ENCODE measurements at regions not wholly inside any gene's neighbourhood (a gene's known extent, or its start where the extent isn't known, plus 50 kb on each side); places are given as distances from the start of the nearest gene placed in this dataset.

DNA sequence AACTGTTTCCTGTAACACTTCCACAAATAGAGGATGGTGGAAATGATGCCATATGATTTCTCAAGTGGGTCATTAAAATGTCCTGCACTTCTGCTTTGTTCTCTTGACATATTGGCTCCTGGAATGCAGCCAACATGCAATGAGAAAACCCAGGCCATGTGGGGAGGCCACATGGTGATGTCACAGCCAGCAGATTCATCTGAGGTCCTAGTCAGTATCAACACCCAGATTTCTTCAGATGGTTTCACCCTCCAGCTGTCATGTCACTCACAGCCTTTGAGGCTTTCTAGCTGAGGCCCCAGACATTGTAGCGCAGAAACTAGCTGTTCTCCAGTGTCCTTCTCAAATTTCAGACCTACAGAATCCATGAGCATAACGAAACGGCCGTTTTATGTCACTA is 102.3 kb upstream of the NUPR2 start:
- POLR2A ChIA-PET = no interaction called here
- DNase-seq (ENCODE audit: low spot score) (no peak), ATAC-seq (no peak)
- Mint-ChIP-seq H3K27me3 (ENCODE audit: low read depth) (peaks cover 13% of the 10 kb centered on the region), H3K27ac (no peak overlapping the region), H3K4me1 (no peaks in the 10 kb centered on the region), H3K36me3 (peaks cover 76% of the 10 kb centered on the region), H3K4me3 (no peak overlapping the region), H3K9me3 (peaks cover 80% of the 10 kb centered on the region)
- TF ChIP-seq HMGA2 (CRISPR knock-in tag; IDR thresholded peaks at IDR 0.05) (no peak), ATF2 (CRISPR knock-in tag; IDR thresholded peaks at IDR 0.05; ENCODE audit: borderline replicate concordance, low read depth) (no peak), E2F4 (CRISPR knock-in tag; IDR thresholded peaks at IDR 0.05; ENCODE audit: borderline replicate concordance, low read depth) (no peak), RELA (CRISPR knock-in tag; IDR thresholded peaks at IDR 0.05; ENCODE audit: borderline replicate concordance) (no peak), ELF4 (CRISPR knock-in tag; IDR thresholded peaks at IDR 0.05; ENCODE audit: low read depth) (no peak), IRF1 (CRISPR knock-in tag; IDR thresholded peaks at IDR 0.05) (no peak), JUN (CRISPR knock-in tag; IDR thresholded peaks at IDR 0.05) (no peak), NR2C2 (CRISPR knock-in tag; IDR thresholded peaks at IDR 0.05) (no peak), FOXJ3 (CRISPR knock-in tag; IDR thresholded peaks at IDR 0.05; ENCODE audit: borderline replicate concordance) (no peak), MYBL2 (CRISPR knock-in tag; IDR thresholded peaks at IDR 0.05) (no peak)
- TF ChIP-seq, protein P1, sequence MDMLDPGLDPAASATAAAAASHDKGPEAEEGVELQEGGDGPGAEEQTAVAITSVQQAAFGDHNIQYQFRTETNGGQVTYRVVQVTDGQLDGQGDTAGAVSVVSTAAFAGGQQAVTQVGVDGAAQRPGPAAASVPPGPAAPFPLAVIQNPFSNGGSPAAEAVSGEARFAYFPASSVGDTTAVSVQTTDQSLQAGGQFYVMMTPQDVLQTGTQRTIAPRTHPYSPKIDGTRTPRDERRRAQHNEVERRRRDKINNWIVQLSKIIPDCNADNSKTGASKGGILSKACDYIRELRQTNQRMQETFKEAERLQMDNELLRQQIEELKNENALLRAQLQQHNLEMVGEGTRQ (CRISPR knock-in tag; IDR thresholded peaks at IDR 0.05) = no peak
- TF ChIP-seq, protein P2, sequence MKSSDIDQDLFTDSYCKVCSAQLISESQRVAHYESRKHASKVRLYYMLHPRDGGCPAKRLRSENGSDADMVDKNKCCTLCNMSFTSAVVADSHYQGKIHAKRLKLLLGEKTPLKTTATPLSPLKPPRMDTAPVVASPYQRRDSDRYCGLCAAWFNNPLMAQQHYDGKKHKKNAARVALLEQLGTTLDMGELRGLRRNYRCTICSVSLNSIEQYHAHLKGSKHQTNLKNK (CRISPR knock-in tag; IDR thresholded peaks at IDR 0.05) = no peak
- TF ChIP-seq, protein P3, sequence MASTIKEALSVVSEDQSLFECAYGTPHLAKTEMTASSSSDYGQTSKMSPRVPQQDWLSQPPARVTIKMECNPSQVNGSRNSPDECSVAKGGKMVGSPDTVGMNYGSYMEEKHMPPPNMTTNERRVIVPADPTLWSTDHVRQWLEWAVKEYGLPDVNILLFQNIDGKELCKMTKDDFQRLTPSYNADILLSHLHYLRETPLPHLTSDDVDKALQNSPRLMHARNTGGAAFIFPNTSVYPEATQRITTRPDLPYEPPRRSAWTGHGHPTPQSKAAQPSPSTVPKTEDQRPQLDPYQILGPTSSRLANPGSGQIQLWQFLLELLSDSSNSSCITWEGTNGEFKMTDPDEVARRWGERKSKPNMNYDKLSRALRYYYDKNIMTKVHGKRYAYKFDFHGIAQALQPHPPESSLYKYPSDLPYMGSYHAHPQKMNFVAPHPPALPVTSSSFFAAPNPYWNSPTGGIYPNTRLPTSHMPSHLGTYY (CRISPR knock-in tag; IDR thresholded peaks at IDR 0.05) = no peak
- CTCF ChIA-PET = no interaction called here

DNA sequence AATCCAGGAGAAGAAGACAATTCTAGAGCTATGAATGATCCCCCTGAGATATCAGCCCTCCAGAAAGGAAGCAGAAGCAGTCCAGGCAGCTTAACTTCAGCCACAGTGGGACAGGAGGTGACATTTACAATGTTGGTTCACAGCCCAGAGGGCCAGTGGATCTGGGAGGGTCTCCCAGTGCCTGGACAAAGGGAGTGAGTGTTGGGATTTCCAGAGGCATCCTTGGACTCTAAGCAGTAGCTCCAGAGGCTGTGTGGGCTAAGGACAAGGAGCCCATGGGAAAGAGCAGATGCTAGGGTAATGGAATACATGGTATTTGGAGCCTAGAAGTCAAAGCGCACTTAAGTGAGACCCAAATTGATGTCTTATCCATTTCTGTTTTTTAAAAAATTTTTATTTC is 97.4 kb upstream of the NUPR2 start:
- TF ChIP-seq GTF2I (CRISPR knock-in tag; conservative IDR thresholded peaks at IDR 0.05) (no peak), CREB1 (CRISPR knock-in tag; IDR thresholded peaks at IDR 0.05) (no peak), ZNF232 (CRISPR knock-in tag; IDR thresholded peaks at IDR 0.05) (no peak), NR1H2 (CRISPR knock-in tag; IDR thresholded peaks at IDR 0.05) (no peak), RORB (CRISPR knock-in tag; IDR thresholded peaks at IDR 0.05) (no peak), FOXP1 (CRISPR knock-in tag; IDR thresholded peaks at IDR 0.05; ENCODE audit: borderline replicate concordance) (no peak), SP1 (CRISPR knock-in tag; conservative IDR thresholded peaks at IDR 0.05) (no peak), CREM (CRISPR knock-in tag; IDR thresholded peaks at IDR 0.05) (no peak)
- TF ChIP-seq, protein P4, sequence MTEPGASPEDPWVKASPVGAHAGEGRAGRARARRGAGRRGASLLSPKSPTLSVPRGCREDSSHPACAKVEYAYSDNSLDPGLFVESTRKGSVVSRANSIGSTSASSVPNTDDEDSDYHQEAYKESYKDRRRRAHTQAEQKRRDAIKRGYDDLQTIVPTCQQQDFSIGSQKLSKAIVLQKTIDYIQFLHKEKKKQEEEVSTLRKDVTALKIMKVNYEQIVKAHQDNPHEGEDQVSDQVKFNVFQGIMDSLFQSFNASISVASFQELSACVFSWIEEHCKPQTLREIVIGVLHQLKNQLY (CRISPR knock-in tag; IDR thresholded peaks at IDR 0.05) = no peak
- TF ChIP-seq, protein P1 (CRISPR knock-in tag; IDR thresholded peaks at IDR 0.05) = no peak
- TF ChIP-seq, protein P5, sequence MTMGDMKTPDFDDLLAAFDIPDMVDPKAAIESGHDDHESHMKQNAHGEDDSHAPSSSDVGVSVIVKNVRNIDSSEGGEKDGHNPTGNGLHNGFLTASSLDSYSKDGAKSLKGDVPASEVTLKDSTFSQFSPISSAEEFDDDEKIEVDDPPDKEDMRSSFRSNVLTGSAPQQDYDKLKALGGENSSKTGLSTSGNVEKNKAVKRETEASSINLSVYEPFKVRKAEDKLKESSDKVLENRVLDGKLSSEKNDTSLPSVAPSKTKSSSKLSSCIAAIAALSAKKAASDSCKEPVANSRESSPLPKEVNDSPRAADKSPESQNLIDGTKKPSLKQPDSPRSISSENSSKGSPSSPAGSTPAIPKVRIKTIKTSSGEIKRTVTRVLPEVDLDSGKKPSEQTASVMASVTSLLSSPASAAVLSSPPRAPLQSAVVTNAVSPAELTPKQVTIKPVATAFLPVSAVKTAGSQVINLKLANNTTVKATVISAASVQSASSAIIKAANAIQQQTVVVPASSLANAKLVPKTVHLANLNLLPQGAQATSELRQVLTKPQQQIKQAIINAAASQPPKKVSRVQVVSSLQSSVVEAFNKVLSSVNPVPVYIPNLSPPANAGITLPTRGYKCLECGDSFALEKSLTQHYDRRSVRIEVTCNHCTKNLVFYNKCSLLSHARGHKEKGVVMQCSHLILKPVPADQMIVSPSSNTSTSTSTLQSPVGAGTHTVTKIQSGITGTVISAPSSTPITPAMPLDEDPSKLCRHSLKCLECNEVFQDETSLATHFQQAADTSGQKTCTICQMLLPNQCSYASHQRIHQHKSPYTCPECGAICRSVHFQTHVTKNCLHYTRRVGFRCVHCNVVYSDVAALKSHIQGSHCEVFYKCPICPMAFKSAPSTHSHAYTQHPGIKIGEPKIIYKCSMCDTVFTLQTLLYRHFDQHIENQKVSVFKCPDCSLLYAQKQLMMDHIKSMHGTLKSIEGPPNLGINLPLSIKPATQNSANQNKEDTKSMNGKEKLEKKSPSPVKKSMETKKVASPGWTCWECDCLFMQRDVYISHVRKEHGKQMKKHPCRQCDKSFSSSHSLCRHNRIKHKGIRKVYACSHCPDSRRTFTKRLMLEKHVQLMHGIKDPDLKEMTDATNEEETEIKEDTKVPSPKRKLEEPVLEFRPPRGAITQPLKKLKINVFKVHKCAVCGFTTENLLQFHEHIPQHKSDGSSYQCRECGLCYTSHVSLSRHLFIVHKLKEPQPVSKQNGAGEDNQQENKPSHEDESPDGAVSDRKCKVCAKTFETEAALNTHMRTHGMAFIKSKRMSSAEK (CRISPR knock-in tag; IDR thresholded peaks at IDR 0.05; ENCODE audit: borderline replicate concordance) = no peak
- no peak for DNase-seq (ENCODE audit: low spot score)
- Mint-ChIP-seq H3K36me3 (peaks cover 75% of the 10 kb centered on the region), H3K4me3 (no peak overlapping the region), H3K27me3 (ENCODE audit: low read depth) (peaks cover 19% of the 10 kb centered on the region), H3K9me3 (peaks cover 84% of the 10 kb centered on the region), H3K27ac (no peak overlapping the region), H3K4me1 (no peaks in the 10 kb centered on the region)
- POLR2A ChIA-PET = no interaction called here
- no peak for ATAC-seq
- CTCF ChIA-PET = no interaction called here

Measured in WTC11 (cell line).